Fibroblast of lung (primary cell): ENCODE measurements at regions not wholly inside any gene's neighbourhood (a gene's known extent, or its start where the extent isn't known, plus 50 kb on each side); places are given as distances from the start of the nearest gene placed in this dataset.

ENCODE experiments used
- DNase-seq, 2 donors: peaks; one replicate each; pipeline versions ENCODE4 v3.0.0 to v3.0.0-alpha.2; 2010; ENCODE audit warnings: low read depth in 2 of 2
- H2AFZ ChIP-seq: 2 replicates; pipeline ENCODE4 v1.5.1; 2012; ENCODE audit warnings: low read length, control low read depth, inconsistent platforms
- H3K27ac ChIP-seq: 2 replicates; pipeline ENCODE4 v1.5.1; 2011; ENCODE audit warnings: low read length, control low read depth; ENCODE audit not compliant: insufficient read depth
- H3K27me3 ChIP-seq: 2 replicates; pipeline ENCODE4 v1.5.1; 2011; ENCODE audit warnings: mild to moderate bottlenecking, low read length; ENCODE audit not compliant: control insufficient read depth, insufficient read depth
- H3K36me3 ChIP-seq: 2 replicates; pipeline ENCODE4 v1.5.1; 2011; ENCODE audit warnings: low read length; ENCODE audit not compliant: control insufficient read depth, insufficient read depth
- H3K4me1 ChIP-seq: 2 replicates; pipeline ENCODE4 v1.5.1; 2011; ENCODE audit warnings: low read length; ENCODE audit not compliant: control insufficient read depth, insufficient read depth; ENCODE audit errors: extremely low read depth
- H3K4me2 ChIP-seq: 2 replicates; pipeline ENCODE4 v1.5.1; 2011; ENCODE audit warnings: low read length, control low read depth; ENCODE audit not compliant: insufficient read depth; ENCODE audit errors: extremely low read depth
- H3K4me3 ChIP-seq, 4 experiments: fragments of 200-600 bp in 1 of 4; sonication (generic) in 1 of 4; replicated peaks in 1 of 4; 2 replicates each; pipeline ENCODE4 v1.5.1; 2011 to 2016; ENCODE audit warnings: low read length in 4 of 4, low read depth in 3 of 4, mild to moderate bottlenecking in 3 of 4, control low read depth in 2 of 4, inconsistent platforms in 1 of 4, mixed read lengths in 1 of 4; ENCODE audit not compliant: insufficient read depth in 1 of 4; ENCODE audit errors: control extremely low read depth in 1 of 4
- H3K79me2 ChIP-seq: 2 replicates; pipeline ENCODE4 v1.5.1; 2012; ENCODE audit warnings: mild to moderate bottlenecking, low read length, inconsistent platforms; ENCODE audit not compliant: control insufficient read depth, insufficient read depth
- H3K9ac ChIP-seq: 2 replicates; pipeline ENCODE4 v1.5.1; 2011; ENCODE audit warnings: mild to moderate bottlenecking, low read length, control low read depth; ENCODE audit not compliant: insufficient read depth
- H3K9me3 ChIP-seq: 2 replicates; pipeline ENCODE4 v1.5.1; 2012; ENCODE audit warnings: low read depth, low read length; ENCODE audit not compliant: control insufficient read depth, insufficient read depth
- H4K20me1 ChIP-seq: 2 replicates; pipeline ENCODE4 v1.5.1; 2011; ENCODE audit warnings: low read length; ENCODE audit not compliant: control insufficient read depth, insufficient read depth; ENCODE audit errors: extremely low read depth
- EZH2 ChIP-seq: IDR thresholded peaks from 2 replicates; pipeline ENCODE4 v1.5.1; 2012; ENCODE audit warnings: low read length, control low read depth, mild to moderate bottlenecking; ENCODE audit errors: missing control alignments
- TF ChIP-seq, protein P1 (sequence below), 2 donors: IDR thresholded peaks in 1 of 2; conservative IDR thresholded peaks in 1 of 2; 1 replicate in 1 of 2; 2 replicates in 1 of 2; pipeline ENCODE4 v1.5.1; 2011 to 2012; ENCODE audit warnings: low read length in 2 of 2, control low read depth in 1 of 2, inconsistent platforms in 1 of 2, low read depth in 1 of 2, mild to moderate bottlenecking in 1 of 2

DNA sequence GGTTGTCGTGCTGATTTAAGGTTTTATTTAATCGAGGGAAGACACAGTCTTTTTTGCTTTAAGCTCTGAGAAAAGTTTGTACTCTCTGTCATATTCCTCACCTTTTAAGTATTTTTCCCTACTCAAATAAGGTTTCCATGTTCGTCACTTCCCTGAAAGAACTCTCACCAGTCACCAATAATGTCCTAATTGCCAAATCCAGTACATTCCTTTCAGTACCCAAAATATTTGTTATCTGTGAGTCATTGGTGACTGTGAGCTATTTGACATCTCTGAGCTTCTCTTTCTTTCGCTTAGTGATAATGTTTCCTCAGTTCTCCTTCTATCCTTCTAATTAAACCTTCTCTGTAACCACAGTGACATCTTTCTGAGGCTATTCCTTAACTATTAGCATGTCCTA lies 874.2 kb upstream of the ADGRL2 start:
- no peaks in the 10 kb centered on the region for H3K4me1 ChIP-seq
- no peaks in the 10 kb centered on the region for H3K36me3 ChIP-seq

DNA sequence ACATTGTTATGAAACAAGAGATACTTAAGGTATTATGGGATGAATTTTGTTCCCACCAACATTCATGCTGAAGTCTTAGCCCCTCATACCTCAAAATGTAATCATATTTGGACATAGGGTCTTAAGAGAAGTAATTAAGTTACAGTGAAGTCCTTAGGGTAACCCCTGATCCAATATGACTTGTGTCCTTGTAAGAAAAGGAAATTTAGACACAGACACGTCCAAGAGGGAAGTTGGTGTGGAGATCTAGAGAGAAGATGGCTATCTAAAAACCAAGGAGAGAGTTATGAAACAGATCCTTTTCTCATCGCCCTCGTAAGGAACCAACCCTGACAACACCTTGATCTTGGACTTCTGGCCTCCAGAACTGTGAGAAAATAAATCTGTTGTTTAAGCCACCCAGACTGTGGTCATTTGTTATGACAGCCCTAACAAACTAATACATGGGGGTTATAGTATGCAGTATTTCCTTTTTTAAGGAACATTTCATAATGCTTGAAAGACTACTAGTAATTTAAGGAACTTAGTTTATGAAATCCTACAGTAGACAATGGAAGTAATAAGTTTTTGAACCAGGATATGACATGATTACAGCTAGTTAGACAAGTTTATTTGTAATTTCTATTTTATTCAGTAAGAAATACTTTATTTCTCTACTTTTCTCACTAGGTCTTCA lies 875.5 kb upstream of the ADGRL2 start:
- Histone ChIP-seq H3K4me3 (no peak overlapping the region), H3K9ac (no peak overlapping the region), H3K36me3 (no peaks in the 10 kb centered on the region), H4K20me1 (no peaks in the 10 kb centered on the region), H3K79me2 (no peaks in the 10 kb centered on the region), H3K4me2 (no peak overlapping the region), H3K27ac (no peak overlapping the region), H3K9me3 (no peaks in the 10 kb centered on the region), H3K4me1 (no peaks in the 10 kb centered on the region), H2AFZ (no peak overlapping the region), H3K27me3 (no peaks in the 10 kb centered on the region)
- TF ChIP-seq, protein P1, sequence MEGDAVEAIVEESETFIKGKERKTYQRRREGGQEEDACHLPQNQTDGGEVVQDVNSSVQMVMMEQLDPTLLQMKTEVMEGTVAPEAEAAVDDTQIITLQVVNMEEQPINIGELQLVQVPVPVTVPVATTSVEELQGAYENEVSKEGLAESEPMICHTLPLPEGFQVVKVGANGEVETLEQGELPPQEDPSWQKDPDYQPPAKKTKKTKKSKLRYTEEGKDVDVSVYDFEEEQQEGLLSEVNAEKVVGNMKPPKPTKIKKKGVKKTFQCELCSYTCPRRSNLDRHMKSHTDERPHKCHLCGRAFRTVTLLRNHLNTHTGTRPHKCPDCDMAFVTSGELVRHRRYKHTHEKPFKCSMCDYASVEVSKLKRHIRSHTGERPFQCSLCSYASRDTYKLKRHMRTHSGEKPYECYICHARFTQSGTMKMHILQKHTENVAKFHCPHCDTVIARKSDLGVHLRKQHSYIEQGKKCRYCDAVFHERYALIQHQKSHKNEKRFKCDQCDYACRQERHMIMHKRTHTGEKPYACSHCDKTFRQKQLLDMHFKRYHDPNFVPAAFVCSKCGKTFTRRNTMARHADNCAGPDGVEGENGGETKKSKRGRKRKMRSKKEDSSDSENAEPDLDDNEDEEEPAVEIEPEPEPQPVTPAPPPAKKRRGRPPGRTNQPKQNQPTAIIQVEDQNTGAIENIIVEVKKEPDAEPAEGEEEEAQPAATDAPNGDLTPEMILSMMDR (conservative IDR thresholded peaks at IDR 0.05 in 1 of 2, IDR thresholded peaks at IDR 0.05 in 1 of 2; ENCODE audit: low read depth in 1 of 2, low read length in 2 of 2) = no peak
- no peak for DNase-seq

More for the DNA sequence above, 874.2 kb upstream of the ADGRL2 start:
- H3K9ac ChIP-seq = no peak overlapping the region
- H3K4me2 ChIP-seq = no peak overlapping the region
- peak in 1 of 2 donors; percentile 6 for DNase-seq
- H3K9me3 ChIP-seq = no peaks in the 10 kb centered on the region
- H3K27ac ChIP-seq = no peak overlapping the region
- no peaks in the 10 kb centered on the region for H3K79me2 ChIP-seq
- no peak overlapping the region for H3K4me3 ChIP-seq
- no peak for TF ChIP-seq EZH2
- TF ChIP-seq, protein P1 (conservative IDR thresholded peaks at IDR 0.05 in 1 of 2, IDR thresholded peaks at IDR 0.05 in 1 of 2; ENCODE audit: low read depth in 1 of 2, low read length in 2 of 2) = no peak
- H4K20me1 ChIP-seq = no peaks in the 10 kb centered on the region
- H3K27me3 ChIP-seq = no peaks in the 10 kb centered on the region
- H2AFZ ChIP-seq = no peak overlapping the region

DNA sequence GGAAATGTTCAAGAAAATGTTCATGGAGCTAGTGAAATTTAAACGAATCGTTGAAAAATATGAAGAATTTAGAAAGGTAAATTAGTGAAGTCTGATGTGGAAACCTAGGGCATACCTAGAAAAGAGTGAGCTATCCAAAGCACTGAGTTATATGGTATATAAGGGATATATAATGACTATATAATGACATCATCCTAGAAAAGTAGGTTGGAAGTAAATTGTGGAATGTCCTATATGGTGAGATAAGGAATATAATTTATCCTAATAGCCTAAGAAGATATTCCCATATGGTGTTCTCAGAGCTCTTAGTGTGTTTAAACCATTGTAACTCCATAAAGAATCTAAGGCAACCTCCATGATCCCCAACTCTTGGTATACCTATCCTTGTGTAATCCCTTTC lies 876.4 kb upstream of the ADGRL2 start:
- H2AFZ ChIP-seq = no peak overlapping the region
- no peak overlapping the region for H3K27ac ChIP-seq
- no peaks in the 10 kb centered on the region for H3K4me1 ChIP-seq
- H3K36me3 ChIP-seq = no peaks in the 10 kb centered on the region
- no peak overlapping the region for H3K4me3 ChIP-seq
- no peak overlapping the region for H3K4me2 ChIP-seq
- H3K9me3 ChIP-seq = no peaks in the 10 kb centered on the region
- TF ChIP-seq EZH2 = no peak
- TF ChIP-seq, protein P1 (conservative IDR thresholded peaks at IDR 0.05 in 1 of 2, IDR thresholded peaks at IDR 0.05 in 1 of 2; ENCODE audit: low read depth in 1 of 2, low read length in 2 of 2) = no peak
- no peak for DNase-seq
- H3K79me2 ChIP-seq = no peaks in the 10 kb centered on the region
- H3K9ac ChIP-seq = no peak overlapping the region
- H3K27me3 ChIP-seq = no peaks in the 10 kb centered on the region
- H4K20me1 ChIP-seq = no peaks in the 10 kb centered on the region
